ENCODE measurements at regions not wholly inside any gene's neighbourhood (a gene's known extent, or its start where the extent isn't known, plus 50 kb on each side); places are given as distances from the start of the nearest gene placed in this dataset.

DNA sequence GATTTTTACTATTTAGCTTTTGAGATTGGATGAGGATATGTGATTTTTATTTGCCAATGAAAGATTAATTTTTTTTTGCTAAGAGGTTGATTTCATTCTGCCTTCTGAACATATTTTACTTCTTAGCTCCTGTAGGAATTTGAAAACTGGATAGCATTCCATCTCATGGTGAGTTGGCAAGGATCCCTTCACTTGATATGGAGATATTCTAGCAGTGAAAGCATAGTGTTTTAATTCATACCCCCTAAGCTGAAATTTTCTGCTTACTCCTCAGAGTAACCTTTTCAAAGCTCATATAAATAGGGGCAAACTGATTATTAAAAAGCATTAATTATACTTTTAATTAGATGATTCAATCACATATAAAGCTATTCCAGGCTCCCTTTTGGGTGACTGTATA is 61.0 kb upstream of the KCNJ3 start:
- Mint-ChIP-seq H3K36me3 (ENCODE audit: unreplicated experiment) (no peaks in the 10 kb centered on the region), H3K9me3 (ENCODE audit: unreplicated experiment) (no peaks in the 10 kb centered on the region), H3K4me1 (ENCODE audit: unreplicated experiment) (no peaks in the 10 kb centered on the region), H3K27me3 (ENCODE audit: unreplicated experiment) (peaks cover 8% of the 10 kb centered on the region), H3K27ac (ENCODE audit: unreplicated experiment) (no peak overlapping the region), H3K4me3 (ENCODE audit: unreplicated experiment) (no peak overlapping the region)
- no peak for DNase-seq (ENCODE audit: extremely low spot score, unreplicated experiment)
- TF ChIP-seq, protein P1, sequence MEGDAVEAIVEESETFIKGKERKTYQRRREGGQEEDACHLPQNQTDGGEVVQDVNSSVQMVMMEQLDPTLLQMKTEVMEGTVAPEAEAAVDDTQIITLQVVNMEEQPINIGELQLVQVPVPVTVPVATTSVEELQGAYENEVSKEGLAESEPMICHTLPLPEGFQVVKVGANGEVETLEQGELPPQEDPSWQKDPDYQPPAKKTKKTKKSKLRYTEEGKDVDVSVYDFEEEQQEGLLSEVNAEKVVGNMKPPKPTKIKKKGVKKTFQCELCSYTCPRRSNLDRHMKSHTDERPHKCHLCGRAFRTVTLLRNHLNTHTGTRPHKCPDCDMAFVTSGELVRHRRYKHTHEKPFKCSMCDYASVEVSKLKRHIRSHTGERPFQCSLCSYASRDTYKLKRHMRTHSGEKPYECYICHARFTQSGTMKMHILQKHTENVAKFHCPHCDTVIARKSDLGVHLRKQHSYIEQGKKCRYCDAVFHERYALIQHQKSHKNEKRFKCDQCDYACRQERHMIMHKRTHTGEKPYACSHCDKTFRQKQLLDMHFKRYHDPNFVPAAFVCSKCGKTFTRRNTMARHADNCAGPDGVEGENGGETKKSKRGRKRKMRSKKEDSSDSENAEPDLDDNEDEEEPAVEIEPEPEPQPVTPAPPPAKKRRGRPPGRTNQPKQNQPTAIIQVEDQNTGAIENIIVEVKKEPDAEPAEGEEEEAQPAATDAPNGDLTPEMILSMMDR (IDR thresholded peaks at IDR 0.05), result no peak

DNA sequence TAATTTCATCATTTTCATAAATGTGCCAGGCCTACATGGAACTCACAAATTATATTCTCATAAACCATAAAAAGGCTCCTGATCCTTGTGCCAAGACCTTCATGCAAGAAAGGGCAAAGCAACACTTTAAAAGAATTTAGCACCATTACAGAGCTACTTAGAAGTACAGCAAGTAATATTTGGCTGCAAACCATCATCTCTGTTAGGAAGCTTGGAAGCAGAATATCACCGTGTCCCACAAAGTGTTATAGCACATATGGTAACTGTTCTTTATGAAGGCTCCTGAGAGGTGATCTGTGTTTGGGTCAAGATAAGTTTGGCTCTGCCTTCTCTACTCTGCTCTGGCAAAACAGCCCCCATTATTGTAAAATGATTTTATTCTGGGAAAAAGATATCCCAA is 59.7 kb upstream of the KCNJ3 start:
- no peaks in the 10 kb centered on the region for H3K4me1 Mint-ChIP-seq (ENCODE audit: unreplicated experiment)
- no peaks in the 10 kb centered on the region for H3K36me3 Mint-ChIP-seq (ENCODE audit: unreplicated experiment)
- DNase-seq (ENCODE audit: extremely low spot score, unreplicated experiment), result no peak
- no peak overlapping the region for H3K27ac Mint-ChIP-seq (ENCODE audit: unreplicated experiment)
- H3K9me3 Mint-ChIP-seq (ENCODE audit: unreplicated experiment), result no peaks in the 10 kb centered on the region
- TF ChIP-seq, protein P1 (IDR thresholded peaks at IDR 0.05), result no peak
- H3K4me3 Mint-ChIP-seq (ENCODE audit: unreplicated experiment), result no peak overlapping the region
- peaks cover 8% of the 10 kb centered on the region for H3K27me3 Mint-ChIP-seq (ENCODE audit: unreplicated experiment)

DNA sequence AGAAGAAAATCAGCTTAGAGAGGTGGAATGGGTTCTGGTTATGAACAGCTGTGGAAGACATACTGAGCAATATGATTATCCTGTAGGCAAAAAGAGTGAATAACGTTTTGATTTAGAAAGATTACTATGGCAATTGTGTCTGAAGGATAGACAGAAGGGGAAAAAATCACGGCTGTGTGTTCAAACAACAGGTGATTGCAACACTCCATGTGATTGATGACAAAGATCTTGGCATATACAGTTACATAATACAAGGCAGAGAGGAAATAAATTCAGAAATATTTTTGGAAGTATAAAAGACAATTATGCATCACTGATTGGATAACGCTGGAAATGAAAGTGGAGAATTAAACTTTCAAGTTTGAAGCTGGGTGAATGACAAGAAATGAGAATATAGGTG is 58.5 kb upstream of the KCNJ3 start:
- H3K4me1 Mint-ChIP-seq (ENCODE audit: unreplicated experiment), result no peaks in the 10 kb centered on the region
- no peak overlapping the region for H3K27ac Mint-ChIP-seq (ENCODE audit: unreplicated experiment)
- no peaks in the 10 kb centered on the region for H3K36me3 Mint-ChIP-seq (ENCODE audit: unreplicated experiment)

More for the DNA sequence above, 58.5 kb upstream of the KCNJ3 start:
- TF ChIP-seq, protein P1 (IDR thresholded peaks at IDR 0.05), result no peak
- H3K9me3 Mint-ChIP-seq (ENCODE audit: unreplicated experiment), result no peaks in the 10 kb centered on the region
- H3K27me3 Mint-ChIP-seq (ENCODE audit: unreplicated experiment), result peaks cover under 1% of the 10 kb centered on the region
- H3K4me3 Mint-ChIP-seq (ENCODE audit: unreplicated experiment), result no peak overlapping the region
- DNase-seq (ENCODE audit: extremely low spot score, unreplicated experiment), result no peak

All from osteocyte (in vitro differentiated cells).